NCI-H2171 treated with DMSO at 0.1 percent for 48 hours (cell line): ENCODE measurements at regions not wholly inside any gene's neighbourhood (a gene's known extent, or its start where the extent isn't known, plus 50 kb on each side); places are given as distances from the start of the nearest gene placed in this dataset.

Source experiments
- DNase-seq: peaks from one replicate; lab custom pipeline; 2025; lab: John Stamatoyannopoulos, UW

DNA sequence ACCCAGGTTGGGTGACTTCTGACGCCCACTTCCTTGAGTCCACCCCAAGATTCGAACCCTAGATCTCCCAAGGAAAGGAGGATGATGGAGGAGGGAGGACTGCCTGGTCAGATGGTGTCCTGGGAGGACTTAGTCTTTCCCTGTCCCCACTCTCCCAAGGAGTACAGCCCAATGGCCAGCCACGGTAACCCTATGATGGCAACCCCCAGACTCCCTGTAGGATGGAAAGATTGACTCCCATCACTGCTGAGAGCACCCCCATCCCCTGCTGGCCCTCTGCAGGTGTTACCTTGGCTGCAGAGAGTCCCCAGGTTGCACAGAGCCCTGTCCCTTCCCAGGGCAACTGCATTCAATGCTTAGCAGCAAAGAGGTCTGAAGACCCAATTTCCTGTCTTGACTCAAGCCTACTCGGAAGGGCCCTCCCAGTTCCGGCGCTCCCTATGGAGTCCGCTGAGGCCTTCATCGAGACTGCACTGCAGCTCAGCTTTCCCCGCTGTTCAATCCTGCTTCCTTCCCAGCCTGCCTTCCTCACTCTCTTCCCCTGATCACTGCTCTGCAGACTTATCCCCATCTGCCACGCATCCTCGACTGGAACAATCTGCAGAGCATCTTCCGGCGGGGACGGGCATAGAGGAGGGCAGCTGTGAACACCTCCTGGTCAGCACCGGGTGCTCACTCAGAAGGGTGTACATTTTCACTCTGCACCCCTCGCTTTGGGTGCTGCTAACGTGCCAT, 50.8 kb upstream of the OCM2 start:
- no peak for DNase-seq

- DNase-seq = no peak
Observed at GRCh38 chr7:98046816-98047215, 56.8 kb upstream of the OCM2 start.

GRCh38 chr7:98049034-98049433, 57.6 kb upstream of the LMTK2 start:
- DNase-seq = no peak

- DNase-seq = peak; percentile 82
Observed at GRCh38 chr7:98051118-98051744, 55.4 kb upstream of the LMTK2 start.

- no peak for DNase-seq
Observed at GRCh38 chr7:98054585-98054984, 52.1 kb upstream of the LMTK2 start.

- no peak for DNase-seq
Observed at GRCh38 chr7:98056580-98056979, 50.1 kb upstream of the LMTK2 start.
